Panc1 (cell line): ENCODE measurements at regions not wholly inside any gene's neighbourhood (a gene's known extent, or its start where the extent isn't known, plus 50 kb on each side); places are given as distances from the start of the nearest gene placed in this dataset.
A peak's percentile ranks its signal among the peaks of the same experiment; 100 is the strongest.

Source experiments
- ATAC-seq: fragments of 200-7000 bp; cut with Tn5 transposase; 2 replicates; pipeline ENCODE4 v1.9.1; 2020; ENCODE audit warnings: mild to moderate bottlenecking, moderate library complexity
- BruUV-seq: library from RNA; stranded (reverse); fragments of 400-500 nt; replicated peaks from 2 replicates; lab custom pipeline; 2021; lab: Mats Ljungman, UMichigan
- CTCF ChIA-PET: fragments of 300-600 bp; sonication (Branson Sonifier 250); formaldehyde crosslinking; loops from one replicate; lab custom pipeline; 2022; ENCODE audit warnings: antibody characterized with exemption; lab: Charles Lee
- POLR2A ChIA-PET: fragments of 300-600 bp; sonication (Branson Sonifier 250); formaldehyde crosslinking; loops from one replicate; lab custom pipeline; 2022; ENCODE audit warnings: antibody characterized with exemption; lab: Charles Lee
- DNase-seq: peaks from one replicate; pipeline ENCODE4 v3.0.0-alpha.2; 2010; ENCODE audit warnings: low read depth, low spot score
- H3K27ac ChIP-seq: 2 replicates; pipeline ENCODE4 v1.5.1; 2011; ENCODE audit warnings: mild to moderate bottlenecking, low read length, inconsistent platforms
- H3K27me3 ChIP-seq: fragments of 200-500 bp; sonication (Bioruptor generic); 2 replicates; pipeline ENCODE4 v1.6.0; 2014; ENCODE audit warnings: low read length, inconsistent platforms; ENCODE audit not compliant: control insufficient read depth, insufficient read depth
- H3K36me3 ChIP-seq: fragments of 200-500 bp; sonication (Bioruptor generic); 2 replicates; pipeline ENCODE4 v1.5.1; 2014; ENCODE audit warnings: inconsistent platforms, mild to moderate bottlenecking, low read length, moderate library complexity; ENCODE audit not compliant: control insufficient read depth, insufficient read depth
- H3K4me1 ChIP-seq: 2 replicates; pipeline ENCODE4 v1.5.1; 2011; ENCODE audit warnings: inconsistent platforms, mild to moderate bottlenecking, low read length, moderate library complexity; ENCODE audit not compliant: control insufficient read depth, insufficient read depth
- H3K4me3 ChIP-seq, 2 experiments: 2 replicates each; pipeline ENCODE4 v1.5.1; 2011 to 2012; ENCODE audit warnings: low read depth in 2 of 2, low read length in 2 of 2, mild to moderate bottlenecking in 2 of 2, inconsistent platforms in 1 of 2, moderate library complexity in 1 of 2
- H3K9me3 ChIP-seq: fragments of 200-500 bp; sonication (Bioruptor generic); 2 replicates; pipeline ENCODE4 v1.5.1; 2014; ENCODE audit warnings: low read depth, mild to moderate bottlenecking, inconsistent platforms, low read length, moderate library complexity; ENCODE audit not compliant: control insufficient read depth, insufficient read depth
- POLR2AphosphoS5 ChIP-seq: IDR thresholded peaks from 2 replicates; pipeline ENCODE4 v1.6.1; 2012; ENCODE audit warnings: mild to moderate bottlenecking, low read depth, low read length, moderate library complexity
- REST ChIP-seq, 2 experiments: IDR thresholded peaks; 2 replicates each; pipeline ENCODE4 v1.6.1; 2011 to 2012; ENCODE audit warnings: low read depth in 2 of 2, control low read depth in 1 of 2, low read length in 1 of 2, mild to moderate bottlenecking in 1 of 2, moderate library complexity in 1 of 2; ENCODE audit not compliant: insufficient read depth in 1 of 2
- SIN3A ChIP-seq: IDR thresholded peaks from 2 replicates; pipeline ENCODE4 v1.6.1; 2012; ENCODE audit warnings: low read depth, mild to moderate bottlenecking, low read length, moderate library complexity, borderline replicate concordance; ENCODE audit not compliant: insufficient read depth
- in situ Hi-C: cut with HindIII; loops from 2 replicates; pipeline ENCODE4 v1.10.0; 2016; ENCODE audit warnings: low sequenced_read_pairs, low pct_unique_long_range_greater_than_20kb
- intact Hi-C: fragments of 100-400 bp; cut with micrococcal nuclease; formaldehyde crosslinking; loops from one replicate; pipeline ENCODE4 v1.10.0; 2022; ENCODE audit not compliant: unreplicated experiment
- TF ChIP-seq, protein P1 (sequence below): fragments of 450-650 bp; IDR thresholded peaks from 2 replicates; pipeline ENCODE4 v1.5.1; 2017; ENCODE audit warnings: mild to moderate bottlenecking

DNA sequence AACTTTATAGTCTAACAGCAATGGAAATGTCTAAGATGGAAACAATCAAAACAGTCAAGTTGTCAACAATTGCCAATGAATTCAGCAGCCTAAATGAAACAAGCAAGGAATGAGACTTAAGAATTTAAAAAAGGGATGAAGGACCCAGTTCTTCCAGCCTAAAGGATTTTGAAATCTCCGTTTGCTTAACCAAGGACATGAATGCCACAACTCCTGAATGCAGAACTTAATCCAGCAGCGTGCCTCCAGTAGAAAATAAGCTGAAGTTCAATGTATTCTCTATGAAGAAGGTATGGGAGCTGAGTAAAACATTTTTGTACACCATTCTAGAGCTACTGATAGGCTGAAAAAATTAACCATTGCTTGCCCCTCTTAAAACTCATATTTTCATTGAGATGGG is 411.3 kb downstream of the ARHGEF28 start:
- no peak overlapping the region for H3K27ac ChIP-seq
- no peak overlapping the region for H3K4me3 ChIP-seq
- intact Hi-C loops = loop anchor here (10.0 kb wide), 2 partner anchors 133 to 607 kb away; partner anchors contain the start of gene ENC1
- TF ChIP-seq SIN3A (no peak), POLR2AphosphoS5 (no peak), REST (IDR thresholded peaks at IDR 0.05; ENCODE audit: insufficient read depth in 1 of 2, low read depth in 2 of 2, low read length in 1 of 2) (no peak)
- TF ChIP-seq, protein P1, sequence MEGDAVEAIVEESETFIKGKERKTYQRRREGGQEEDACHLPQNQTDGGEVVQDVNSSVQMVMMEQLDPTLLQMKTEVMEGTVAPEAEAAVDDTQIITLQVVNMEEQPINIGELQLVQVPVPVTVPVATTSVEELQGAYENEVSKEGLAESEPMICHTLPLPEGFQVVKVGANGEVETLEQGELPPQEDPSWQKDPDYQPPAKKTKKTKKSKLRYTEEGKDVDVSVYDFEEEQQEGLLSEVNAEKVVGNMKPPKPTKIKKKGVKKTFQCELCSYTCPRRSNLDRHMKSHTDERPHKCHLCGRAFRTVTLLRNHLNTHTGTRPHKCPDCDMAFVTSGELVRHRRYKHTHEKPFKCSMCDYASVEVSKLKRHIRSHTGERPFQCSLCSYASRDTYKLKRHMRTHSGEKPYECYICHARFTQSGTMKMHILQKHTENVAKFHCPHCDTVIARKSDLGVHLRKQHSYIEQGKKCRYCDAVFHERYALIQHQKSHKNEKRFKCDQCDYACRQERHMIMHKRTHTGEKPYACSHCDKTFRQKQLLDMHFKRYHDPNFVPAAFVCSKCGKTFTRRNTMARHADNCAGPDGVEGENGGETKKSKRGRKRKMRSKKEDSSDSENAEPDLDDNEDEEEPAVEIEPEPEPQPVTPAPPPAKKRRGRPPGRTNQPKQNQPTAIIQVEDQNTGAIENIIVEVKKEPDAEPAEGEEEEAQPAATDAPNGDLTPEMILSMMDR = no peak
- no peaks in the 10 kb centered on the region for H3K36me3 ChIP-seq
- no peaks in the 10 kb centered on the region for H3K9me3 ChIP-seq
- BruUV-seq = no TSS peak
- ATAC-seq (no peak), DNase-seq (no peak)
- ChIA-PET POLR2A (no interaction called here), CTCF (no interaction called here)
- in situ Hi-C loops = no loop called here
- H3K4me1 ChIP-seq = peaks cover 7% of the 10 kb centered on the region; the same call in 1 of the 2 replicates
- H3K27me3 ChIP-seq = no peaks in the 10 kb centered on the region

DNA sequence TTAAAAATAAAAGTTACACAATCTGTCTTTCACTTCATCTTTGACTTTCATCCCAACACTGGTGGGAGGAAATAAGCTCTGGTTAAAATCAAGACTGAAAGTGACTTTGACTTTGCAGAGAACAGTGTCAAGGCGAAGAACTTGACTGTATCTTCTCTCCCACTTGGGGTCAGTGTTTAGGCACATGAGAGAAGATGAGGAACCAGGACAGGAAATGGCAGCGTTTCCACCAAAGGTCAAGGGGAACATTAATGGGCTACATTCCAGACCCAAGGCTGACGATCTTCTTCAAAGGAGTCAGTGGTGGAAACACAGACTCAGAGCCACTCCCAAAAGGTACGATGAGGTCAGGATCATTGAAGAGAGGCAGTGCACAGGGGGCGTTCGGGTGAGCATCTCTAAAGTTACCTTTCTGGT is 409.5 kb downstream of the ARHGEF28 start:
- DNase-seq = peak; percentile 22
- POLR2A ChIA-PET = interaction anchor here (0.6 kb wide), 1 partner anchor 10 kb away, joined by 3 read pairs; no protein-coding TSS in a partner anchor
- in situ Hi-C loops = no loop called here

More for the DNA sequence above, 409.5 kb downstream of the ARHGEF28 start:
- H3K27ac ChIP-seq = no peak overlapping the region
- no peaks in the 10 kb centered on the region for H3K36me3 ChIP-seq
- no peaks in the 10 kb centered on the region for H3K27me3 ChIP-seq
- ATAC-seq = peak; percentile 64
- intact Hi-C loops = loop anchor here (10.0 kb wide), 2 partner anchors 131 to 609 kb away; partner anchors contain the start of gene ENC1
- TF ChIP-seq SIN3A = no peak
- TF ChIP-seq, protein P1 = peak; percentile 61
- CTCF ChIA-PET = interaction anchor here (1.0 kb wide), 1 partner anchor 606 kb away, joined by 3 read pairs; no protein-coding TSS in a partner anchor
- no TSS peak for BruUV-seq
- H3K9me3 ChIP-seq = no peaks in the 10 kb centered on the region
- no peak overlapping the region for H3K4me3 ChIP-seq
- H3K4me1 ChIP-seq = peaks cover 7% of the 10 kb centered on the region; the same call in 1 of the 2 replicates
